T-helper 17 cell (primary cell): ENCODE measurements at regions not wholly inside any gene's neighbourhood (a gene's known extent, or its start where the extent isn't known, plus 50 kb on each side); places are given as distances from the start of the nearest gene placed in this dataset.

Source experiments
- ATAC-seq: fragments of 150-1000 bp; cut with Tn5 transposase; 2 replicates; pipeline ENCODE4 v1.10.0; 2021; ENCODE audit warnings: mild to moderate bottlenecking, moderate library complexity
- DNase-seq, 3 donors: peaks; one replicate each; pipeline versions ENCODE4 v3.0.0 to v3.0.0-alpha.2; 2020 to 2021
- H3K9me3 ChIP-seq: one replicate; pipeline ENCODE4 v1.7.0; 2013; ENCODE audit warnings: low read length, mild to moderate bottlenecking; ENCODE audit not compliant: control insufficient read depth, poor library complexity, severe bottlenecking
- H3K27ac Mint-ChIP-seq: one replicate; pipeline ENCODE4 v1.8.0; 2022; ENCODE audit warnings: mild to moderate bottlenecking, moderate library complexity, mixed read lengths
- H3K27me3 Mint-ChIP-seq: one replicate; pipeline ENCODE4 v1.8.0; 2022; ENCODE audit warnings: mixed read lengths
- H3K36me3 Mint-ChIP-seq: one replicate; pipeline ENCODE4 v1.8.0; 2022; ENCODE audit warnings: low read depth, mixed read lengths
- H3K4me1 Mint-ChIP-seq: one replicate; pipeline ENCODE4 v1.8.0; 2022; ENCODE audit warnings: mild to moderate bottlenecking, mixed read lengths
- H3K4me3 Mint-ChIP-seq: one replicate; pipeline ENCODE4 v1.8.0; 2022; ENCODE audit warnings: mild to moderate bottlenecking, moderate library complexity, mixed read lengths

DNA sequence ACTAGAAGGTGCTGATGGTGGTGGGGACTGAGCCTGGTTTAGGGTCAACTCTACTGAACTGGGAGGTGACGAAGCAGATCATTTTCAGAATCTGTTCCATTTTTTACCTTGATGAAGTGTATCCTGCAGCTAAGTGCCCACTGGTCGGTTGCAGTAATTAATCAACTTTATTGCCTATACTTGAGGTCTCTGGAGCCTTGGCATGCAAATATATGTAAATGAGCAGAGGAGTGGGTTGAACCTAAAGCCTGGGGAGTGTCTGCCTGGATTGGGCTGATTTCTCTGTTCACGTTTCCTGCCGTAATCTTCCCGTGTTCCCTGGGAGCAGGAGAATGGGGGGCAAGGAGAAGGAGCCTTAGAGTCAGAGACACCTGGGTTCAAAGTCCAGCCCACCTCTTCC, 286.8 kb downstream of the PTPRU start:
- Mint-ChIP-seq H3K27me3 (peaks cover 69% of the 10 kb centered on the region), H3K4me1 (peaks cover 2% of the 10 kb centered on the region), H3K36me3 (no peaks in the 10 kb centered on the region), H3K4me3 (no peak overlapping the region), H3K27ac (no peak overlapping the region)
- no peak for ATAC-seq
- H3K9me3 ChIP-seq, result no peaks in the 10 kb centered on the region
- no peak for DNase-seq

DNA sequence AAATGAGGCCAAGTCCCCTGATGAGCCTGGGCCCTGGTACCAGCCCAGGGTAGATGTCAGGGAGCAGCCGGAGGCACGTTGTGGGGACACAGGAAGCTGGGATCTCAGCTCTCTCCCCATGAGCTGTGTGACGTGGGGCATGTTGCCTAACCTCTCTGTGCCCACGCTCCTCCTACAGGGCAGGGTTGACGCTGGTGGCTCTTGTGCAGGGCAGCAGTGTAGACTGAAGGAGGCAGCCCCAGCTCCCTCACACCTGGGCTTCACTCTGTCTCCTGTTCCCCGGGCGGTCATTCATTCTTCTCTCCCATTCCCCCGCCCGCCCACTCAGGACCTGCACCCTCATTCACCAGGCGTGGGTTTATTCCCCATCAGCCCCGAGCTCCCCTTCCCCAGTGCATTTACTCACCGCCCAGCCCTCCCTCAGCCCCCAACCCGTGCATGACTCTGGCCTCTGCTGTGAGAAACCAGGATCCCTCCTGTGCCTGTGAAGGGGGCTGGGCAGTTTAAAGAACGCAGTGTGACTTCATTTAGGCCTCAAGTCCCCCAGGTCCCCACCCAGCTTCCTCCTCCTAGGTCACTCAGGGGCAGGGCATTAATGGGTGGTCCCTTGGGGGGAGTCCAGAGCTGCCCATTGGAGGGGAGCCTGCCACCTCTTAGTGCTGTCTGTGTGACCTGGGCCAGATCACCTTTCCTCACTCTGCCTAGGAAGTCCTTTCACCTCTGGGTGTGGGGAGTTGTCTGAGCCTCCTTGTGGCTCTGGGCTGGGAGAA, 285.7 kb downstream of the PTPRU start:
- no peak for DNase-seq
- Mint-ChIP-seq H3K27ac (no peak overlapping the region), H3K36me3 (no peaks in the 10 kb centered on the region), H3K4me3 (no peak overlapping the region), H3K27me3 (peaks cover 69% of the 10 kb centered on the region), H3K4me1 (peaks cover 2% of the 10 kb centered on the region)
- no peaks in the 10 kb centered on the region for H3K9me3 ChIP-seq
- no peak for ATAC-seq

DNA sequence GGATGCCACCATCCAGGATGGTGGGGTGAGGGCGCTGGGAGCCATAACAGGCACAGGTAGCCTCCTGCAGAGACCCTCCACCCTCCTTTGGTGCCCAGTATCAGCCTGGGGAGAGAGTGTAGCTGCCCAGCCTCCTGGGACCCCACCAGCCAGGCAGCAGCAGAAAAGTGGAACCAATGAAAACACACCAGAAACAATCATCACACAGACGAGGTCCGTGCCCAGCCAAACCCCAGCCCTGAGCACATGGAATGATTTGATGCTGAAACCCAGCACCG, 285.1 kb downstream of the PTPRU start:
- H3K4me1 Mint-ChIP-seq, result peaks cover 2% of the 10 kb centered on the region
- no peaks in the 10 kb centered on the region for H3K36me3 Mint-ChIP-seq
- DNase-seq (no peak), ATAC-seq (no peak)
- H3K27me3 Mint-ChIP-seq, result peaks cover 69% of the 10 kb centered on the region
- H3K4me3 Mint-ChIP-seq, result no peak overlapping the region
- no peaks in the 10 kb centered on the region for H3K9me3 ChIP-seq
- no peak overlapping the region for H3K27ac Mint-ChIP-seq

DNA sequence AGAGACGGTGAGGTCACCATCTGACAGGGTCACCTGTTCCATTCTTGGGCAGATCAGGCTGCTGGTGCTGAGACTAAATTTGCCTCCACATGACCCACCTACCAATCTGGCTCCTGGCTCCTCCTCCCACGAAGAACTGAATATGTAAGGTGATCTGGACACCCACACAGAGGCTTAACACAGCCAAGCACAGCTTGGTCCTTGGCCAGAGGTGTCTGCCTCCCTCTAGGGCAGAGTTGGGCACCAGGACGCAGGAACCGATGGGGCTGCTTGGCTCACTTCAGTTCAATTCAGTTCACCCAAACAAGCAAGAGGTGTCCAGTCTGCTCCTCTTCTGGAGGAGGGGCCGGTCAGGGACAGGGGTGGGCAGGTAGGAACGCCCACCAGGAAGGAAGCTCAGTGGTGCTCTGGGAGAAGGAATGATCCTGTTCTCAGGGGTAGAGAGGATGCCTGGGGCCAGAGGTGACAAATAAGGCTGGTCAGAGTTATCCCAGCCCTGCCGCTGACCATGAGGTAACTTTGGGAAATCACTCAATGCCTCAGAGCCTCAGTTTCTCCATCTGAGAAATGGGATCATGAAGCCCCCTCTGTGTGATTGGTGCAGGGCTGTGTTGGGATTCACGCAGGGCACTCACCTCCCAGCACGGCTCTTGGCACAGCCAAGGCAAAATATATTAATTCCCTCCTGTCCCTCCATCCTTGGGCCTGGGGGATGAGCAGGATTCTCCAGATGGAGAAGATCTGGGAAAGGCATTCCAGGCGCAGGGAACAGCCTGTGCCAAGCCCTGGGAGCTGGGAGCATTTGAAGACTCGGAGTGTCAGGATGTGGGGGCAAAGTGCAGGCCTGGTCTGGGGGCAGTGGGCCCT, 284.5 kb downstream of the PTPRU start:
- DNase-seq (no peak), ATAC-seq (no peak)
- no peak overlapping the region for H3K4me3 Mint-ChIP-seq
- no peak overlapping the region for H3K27ac Mint-ChIP-seq
- H3K27me3 Mint-ChIP-seq, result peaks cover 69% of the 10 kb centered on the region
- no peaks in the 10 kb centered on the region for H3K9me3 ChIP-seq
- peaks cover 6% of the 10 kb centered on the region for H3K4me1 Mint-ChIP-seq
- no peaks in the 10 kb centered on the region for H3K36me3 Mint-ChIP-seq

DNA sequence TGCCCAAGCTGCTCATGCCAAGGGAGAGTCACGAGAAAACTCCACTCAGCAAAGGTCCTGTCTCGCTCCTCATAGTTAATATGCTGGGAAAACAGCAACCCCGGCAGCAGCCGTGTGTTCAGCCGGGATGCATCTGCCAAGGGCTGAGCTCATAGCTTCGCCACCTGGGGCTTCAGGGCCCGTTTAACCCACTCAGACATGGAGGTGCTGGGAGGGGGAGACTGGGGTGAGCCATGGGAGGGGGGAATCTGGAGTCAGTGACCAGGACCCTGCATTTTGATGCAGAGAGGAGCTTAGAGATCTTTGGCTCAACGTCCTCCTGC, 283.4 kb downstream of the PTPRU start:
- Mint-ChIP-seq H3K4me3 (no peak overlapping the region), H3K27me3 (peaks cover 64% of the 10 kb centered on the region), H3K27ac (no peak overlapping the region), H3K4me1 (peaks cover 7% of the 10 kb centered on the region), H3K36me3 (no peaks in the 10 kb centered on the region)
- DNase-seq (no peak), ATAC-seq (no peak)
- H3K9me3 ChIP-seq, result no peaks in the 10 kb centered on the region

DNA sequence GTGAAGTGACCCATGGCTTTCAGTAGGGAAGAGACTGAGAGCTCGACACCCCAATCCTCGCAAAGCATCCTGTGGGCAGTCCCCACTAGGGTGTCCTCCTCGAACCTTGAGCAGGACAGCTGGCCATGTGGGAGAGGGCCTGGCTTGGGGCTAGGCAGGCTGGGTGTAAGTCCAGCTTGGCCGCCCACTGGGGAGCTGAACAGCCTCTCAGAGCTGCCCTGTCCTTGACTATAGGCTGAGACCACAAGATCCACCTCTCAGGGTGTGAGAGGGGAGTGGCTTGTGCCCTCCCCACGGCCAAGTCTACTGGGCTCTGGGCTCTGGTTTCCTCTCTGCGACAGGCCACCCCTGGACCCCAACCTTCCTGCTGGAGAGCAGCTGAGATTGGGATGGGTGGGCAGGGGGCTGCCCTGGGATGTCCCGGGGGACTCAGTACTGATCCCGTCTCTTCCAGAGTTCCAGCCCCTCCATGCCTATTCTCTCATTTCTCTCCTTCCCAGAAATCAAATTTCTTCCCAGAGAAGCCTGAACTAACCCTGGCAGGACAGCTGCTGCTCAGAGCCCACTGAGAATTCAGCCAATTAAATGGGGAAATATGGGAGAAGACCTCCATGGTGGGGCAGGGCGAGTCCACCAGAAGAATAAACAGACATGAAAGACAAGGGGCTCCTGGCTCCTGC, 282.9 kb downstream of the PTPRU start:
- H3K27me3 Mint-ChIP-seq, result peaks cover 59% of the 10 kb centered on the region
- DNase-seq, result no peak
- ATAC-seq, result no peak
- H3K27ac Mint-ChIP-seq, result no peak overlapping the region
- no peaks in the 10 kb centered on the region for H3K9me3 ChIP-seq
- peaks cover 7% of the 10 kb centered on the region for H3K4me1 Mint-ChIP-seq
- H3K36me3 Mint-ChIP-seq, result no peaks in the 10 kb centered on the region
- no peak overlapping the region for H3K4me3 Mint-ChIP-seq

DNA sequence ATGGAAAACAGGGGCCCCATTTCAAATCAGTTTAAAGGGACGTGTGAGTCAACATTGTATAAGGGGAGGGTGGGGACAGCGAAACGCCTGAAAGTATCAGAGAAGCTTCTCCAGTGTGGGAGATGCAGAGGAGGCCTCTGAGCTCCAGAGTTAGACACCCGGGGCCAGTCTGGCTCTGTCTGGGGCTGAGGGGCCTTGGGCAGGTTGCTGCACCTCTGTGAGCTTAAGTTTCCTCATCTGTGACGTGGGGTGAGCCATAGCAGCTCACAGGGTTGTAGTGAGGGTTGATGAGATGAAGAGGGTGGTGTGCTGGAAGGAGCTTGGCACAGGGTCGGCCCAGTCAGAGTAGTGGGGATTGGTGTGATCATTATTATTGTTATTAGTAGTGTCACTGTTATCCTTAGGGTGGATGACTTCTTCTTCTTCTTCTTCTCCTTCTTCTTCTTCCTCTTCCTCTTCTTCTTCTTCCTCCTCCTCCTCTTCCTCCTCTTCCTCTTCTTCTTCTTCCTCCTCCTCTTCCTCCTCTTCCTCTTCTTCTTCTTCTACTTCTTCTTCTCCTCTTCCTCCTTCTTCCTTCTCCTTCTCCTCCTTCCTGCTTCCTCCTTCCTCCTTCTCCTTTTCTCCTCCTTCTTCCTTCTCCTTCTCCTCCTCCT, 282.0 kb downstream of the PTPRU start:
- ATAC-seq (no peak), DNase-seq (no peak)
- H3K4me3 Mint-ChIP-seq, result no peak overlapping the region
- peaks cover 50% of the 10 kb centered on the region for H3K27me3 Mint-ChIP-seq
- no peaks in the 10 kb centered on the region for H3K36me3 Mint-ChIP-seq
- peaks cover 7% of the 10 kb centered on the region for H3K4me1 Mint-ChIP-seq
- no peaks in the 10 kb centered on the region for H3K9me3 ChIP-seq
- H3K27ac Mint-ChIP-seq, result no peak overlapping the region

DNA sequence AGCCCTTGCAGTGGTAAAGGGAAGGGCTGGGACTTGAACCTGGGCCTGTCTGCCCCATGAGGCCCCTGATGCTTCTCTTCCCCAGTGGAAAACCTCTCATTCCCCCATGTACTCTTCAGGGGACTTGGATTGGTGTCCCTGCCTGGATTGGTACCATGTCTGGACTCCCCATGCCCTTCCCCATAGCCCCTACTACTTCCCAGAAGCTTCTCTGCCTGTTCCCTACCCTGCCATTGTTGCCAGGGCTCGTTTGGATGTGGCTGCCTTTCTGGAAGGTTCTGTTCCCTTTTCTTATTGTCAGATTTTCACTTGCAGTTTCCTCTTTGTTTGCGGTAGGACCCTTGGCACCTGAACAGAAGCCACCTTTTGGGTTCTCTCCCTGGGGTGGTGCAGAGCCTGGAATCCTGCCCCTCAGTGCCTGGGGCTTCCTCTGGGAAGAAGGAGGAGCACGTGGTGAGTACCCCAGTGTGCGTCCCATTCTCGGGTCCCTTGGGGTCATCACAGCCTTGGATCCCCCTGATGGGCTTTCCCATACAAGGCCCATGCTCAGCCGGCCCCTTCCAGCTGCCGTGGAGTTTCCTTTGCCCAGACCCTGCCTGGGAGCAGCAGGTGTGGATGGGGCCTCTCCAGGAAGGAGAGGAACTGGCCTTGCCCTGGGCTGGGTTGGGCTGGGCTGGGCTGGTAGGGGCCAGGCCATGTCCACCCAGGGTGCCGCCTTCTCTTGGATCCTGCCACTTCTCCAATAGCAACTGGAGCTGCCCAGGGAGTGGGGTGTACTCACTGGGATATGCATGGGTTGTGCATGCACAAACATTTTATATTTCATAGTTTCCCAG, 281.1 kb downstream of the PTPRU start:
- no peak for DNase-seq
- no peak overlapping the region for H3K4me3 Mint-ChIP-seq
- peaks cover 45% of the 10 kb centered on the region for H3K27me3 Mint-ChIP-seq
- ATAC-seq, result no peak
- H3K36me3 Mint-ChIP-seq, result no peaks in the 10 kb centered on the region
- no peaks in the 10 kb centered on the region for H3K9me3 ChIP-seq
- peaks cover 6% of the 10 kb centered on the region for H3K4me1 Mint-ChIP-seq
- H3K27ac Mint-ChIP-seq, result no peak overlapping the region

DNA sequence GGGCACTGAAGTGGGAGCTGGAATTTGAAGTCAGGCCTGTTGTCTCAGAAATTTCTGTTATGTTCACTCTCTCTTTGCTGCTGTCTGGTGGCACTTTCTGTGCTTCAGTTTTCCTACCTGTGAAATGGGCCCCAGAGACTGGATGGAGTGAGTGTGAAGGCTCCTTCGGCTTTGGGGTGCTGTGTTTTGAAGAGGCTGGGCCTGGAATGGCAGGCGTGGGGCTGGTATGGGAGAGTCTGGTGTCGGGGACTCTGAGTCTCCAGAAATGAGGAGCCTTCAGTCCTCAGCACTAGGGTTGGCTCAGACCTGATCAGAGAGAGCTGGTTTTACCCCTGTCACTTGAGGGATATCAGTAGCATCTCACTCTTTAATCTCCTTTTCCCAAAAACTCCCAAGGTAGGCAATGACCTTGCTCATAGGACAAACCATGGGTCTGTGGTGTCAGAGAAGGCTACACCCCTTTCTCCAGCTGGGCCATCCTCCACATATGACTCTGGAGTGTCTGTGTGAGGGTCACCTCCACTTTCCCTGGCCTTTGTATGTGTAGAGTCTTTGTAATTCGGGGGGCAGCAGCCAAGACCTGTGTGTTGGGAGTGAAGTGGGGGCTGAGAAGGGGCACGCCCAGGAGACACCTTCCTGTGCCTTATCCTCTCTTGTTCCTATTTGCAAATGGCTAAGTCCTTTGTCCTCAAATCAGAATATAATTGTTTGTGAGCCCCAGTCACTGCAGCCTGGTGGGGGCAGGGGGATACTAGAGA, 279.9 kb downstream of the PTPRU start:
- H3K9me3 ChIP-seq, result no peaks in the 10 kb centered on the region
- H3K4me3 Mint-ChIP-seq, result no peak overlapping the region
- ATAC-seq (no peak), DNase-seq (no peak)
- peaks cover 45% of the 10 kb centered on the region for H3K27me3 Mint-ChIP-seq
- H3K27ac Mint-ChIP-seq, result no peak overlapping the region
- H3K4me1 Mint-ChIP-seq, result peaks cover 5% of the 10 kb centered on the region
- no peaks in the 10 kb centered on the region for H3K36me3 Mint-ChIP-seq

DNA sequence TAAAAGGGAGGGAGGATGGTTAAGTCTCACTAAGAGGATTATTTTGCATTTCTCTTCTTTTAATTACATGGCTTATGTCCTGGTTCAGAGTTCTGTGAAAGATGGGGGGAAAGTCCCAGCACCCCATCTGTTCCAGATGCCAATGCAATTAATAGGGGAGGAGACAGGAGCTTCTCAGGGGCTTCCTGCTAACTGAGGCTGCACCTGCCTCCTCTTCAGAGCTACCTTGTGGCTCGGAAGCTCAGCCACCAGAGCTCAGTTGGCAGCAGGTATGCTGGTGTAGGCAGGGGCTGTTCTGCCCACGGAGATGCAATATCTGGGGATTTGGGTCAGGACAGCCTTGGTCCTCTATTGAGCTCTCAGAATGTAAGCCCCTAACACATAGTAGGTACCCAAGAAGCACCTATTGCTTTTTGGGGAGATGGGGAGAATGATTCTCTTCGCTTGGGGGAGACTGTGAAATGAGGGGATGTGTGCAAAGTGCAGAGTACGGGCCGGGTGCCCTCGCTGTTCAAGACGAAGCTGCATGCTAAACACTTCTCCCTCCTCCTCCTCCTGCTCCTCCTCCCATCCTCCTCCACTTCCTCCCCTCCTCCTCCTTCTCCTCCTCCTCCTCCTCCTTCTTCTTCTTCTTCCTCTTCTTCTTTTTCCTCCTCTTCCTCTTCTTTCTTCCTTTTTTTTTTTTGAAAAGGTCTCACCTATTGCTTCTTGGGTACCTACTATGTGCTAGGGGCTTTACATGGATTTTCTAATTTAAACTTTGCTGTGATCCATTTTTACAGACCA, 279.0 kb downstream of the PTPRU start:
- H3K27ac Mint-ChIP-seq, result no peak overlapping the region
- ATAC-seq (no peak), DNase-seq (no peak)
- peaks cover 45% of the 10 kb centered on the region for H3K27me3 Mint-ChIP-seq
- H3K9me3 ChIP-seq, result no peaks in the 10 kb centered on the region
- no peaks in the 10 kb centered on the region for H3K36me3 Mint-ChIP-seq
- H3K4me1 Mint-ChIP-seq, result peaks cover 5% of the 10 kb centered on the region
- peak overlapping the region; percentile 25 for H3K4me3 Mint-ChIP-seq

DNA sequence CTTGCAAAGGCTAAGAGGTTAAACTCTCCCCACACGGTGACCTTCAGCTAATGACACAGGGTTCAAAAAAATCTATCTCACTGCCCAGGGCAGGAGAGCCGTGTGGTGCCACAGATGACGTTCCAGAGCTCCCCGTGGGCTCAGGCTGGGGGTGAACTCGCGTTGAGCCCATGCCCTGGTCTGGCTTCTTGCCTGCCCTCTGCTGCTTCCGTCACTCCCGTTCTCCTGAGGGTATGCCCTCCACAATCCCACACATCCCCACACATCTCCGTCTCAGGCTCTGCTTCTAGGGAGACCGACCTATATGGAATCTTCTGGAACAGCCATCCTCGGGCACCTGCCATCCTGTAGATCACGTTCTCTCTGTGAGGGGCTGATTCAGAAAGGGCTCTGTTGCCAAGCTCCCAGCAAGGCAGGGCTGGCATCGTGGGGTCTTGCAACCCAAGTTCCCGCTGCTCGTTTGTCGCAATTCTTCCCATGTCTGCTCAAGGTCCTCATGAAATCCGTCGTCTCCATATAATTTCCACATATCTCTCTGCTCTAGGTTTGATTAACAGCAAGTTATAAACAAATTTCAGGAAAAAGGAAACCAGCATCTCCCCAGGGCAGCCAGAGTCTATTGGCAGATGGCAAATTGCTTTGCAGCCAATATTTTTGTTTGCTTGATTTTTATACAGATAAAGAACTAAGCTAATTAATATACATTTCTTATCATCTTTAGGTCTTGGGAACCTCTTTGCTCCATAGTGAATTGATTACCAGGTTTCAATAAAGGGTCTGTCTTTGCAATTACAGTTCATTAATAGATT, 278.2 kb downstream of the PTPRU start:
- no peaks in the 10 kb centered on the region for H3K9me3 ChIP-seq
- H3K36me3 Mint-ChIP-seq, result no peaks in the 10 kb centered on the region
- peaks cover 45% of the 10 kb centered on the region for H3K27me3 Mint-ChIP-seq
- no peak for ATAC-seq
- peaks cover 5% of the 10 kb centered on the region for H3K4me1 Mint-ChIP-seq
- no peak overlapping the region for H3K4me3 Mint-ChIP-seq
- no peak overlapping the region for H3K27ac Mint-ChIP-seq
- no peak for DNase-seq
